CD4-positive, alpha-beta T cell treated with Interleukin-15 for 1 hour (primary cell): ENCODE measurements at regions not wholly inside any gene's neighbourhood (a gene's known extent, or its start where the extent isn't known, plus 50 kb on each side); places are given as distances from the start of the nearest gene placed in this dataset.
A peak's percentile ranks its signal among the peaks of the same experiment; 100 is the strongest.
"Not testable (repeated sequence)": the region's sequence is repeated elsewhere in the genome, so short reads cannot be mapped to it uniquely, and the experiment has no call there.

Experiments used
- DNase-seq: peaks from one replicate; pipeline ENCODE4 v3.0.0-alpha.2; 2020

- DNase-seq: not testable (repeated sequence)
Observed at GRCh38 chr7:32762206-32762924, 129.2 kb downstream of the KBTBD2 start.

- DNase-seq: no peak
Observed at GRCh38 chr7:32761451-32762205, 129.9 kb downstream of the KBTBD2 start.

- DNase-seq: not testable (repeated sequence)
Observed at GRCh38 chr7:32760755-32761154, 130.8 kb downstream of the KBTBD2 start.

GRCh38 chr7:32759859-32760258, 131.7 kb downstream of the KBTBD2 start:
- DNase-seq: not testable (repeated sequence)

- not testable (repeated sequence) for DNase-seq
Observed at GRCh38 chr7:32753872-32754271, 137.7 kb downstream of the KBTBD2 start.

- not testable (repeated sequence) for DNase-seq
Observed at GRCh38 chr7:32748337-32748736, 143.2 kb downstream of the KBTBD2 start.

GRCh38 chr7:32747443-32748148, 144.0 kb downstream of the KBTBD2 start:
- not testable (repeated sequence) for DNase-seq

GRCh38 chr7:32741853-32742476, 149.6 kb downstream of the KBTBD2 start:
- not testable (repeated sequence) for DNase-seq

GRCh38 chr7:32739749-32740148, 151.8 kb downstream of the KBTBD2 start:
- not testable (repeated sequence) for DNase-seq

- not testable (repeated sequence) for DNase-seq
Observed at GRCh38 chr7:32738390-32738789, 153.2 kb downstream of the KBTBD2 start.

- DNase-seq: not testable (repeated sequence)
Observed at GRCh38 chr7:32732767-32733166, 158.8 kb downstream of the KBTBD2 start.

- DNase-seq: not testable (repeated sequence)
Observed at GRCh38 chr7:32729335-32729675, 162.3 kb downstream of the KBTBD2 start.

GRCh38 chr7:32728412-32729334, 162.9 kb downstream of the KBTBD2 start:
- DNase-seq: peak; percentile 17

- peak; percentile 22 for DNase-seq
Observed at GRCh38 chr7:32727483-32728411, 163.8 kb downstream of the KBTBD2 start.

- not testable (repeated sequence) for DNase-seq
Observed at GRCh38 chr7:32722837-32723236, 168.7 kb downstream of the KBTBD2 start.

GRCh38 chr7:32694182-32694581, 197.4 kb downstream of the KBTBD2 start:
- DNase-seq: no peak

- DNase-seq: not testable (repeated sequence)
Observed at GRCh38 chr7:32691965-32692815, 196.9 kb downstream of the AVL9 start.

GRCh38 chr7:32688092-32688491, 192.8 kb downstream of the AVL9 start:
- DNase-seq: not testable (repeated sequence)

- DNase-seq: no peak
Observed at GRCh38 chr7:32681174-32681518, 185.9 kb downstream of the AVL9 start.
